GM18867 (cell line): ENCODE measurements at regions not wholly inside any gene's neighbourhood (a gene's known extent, or its start where the extent isn't known, plus 50 kb on each side); places are given as distances from the start of the nearest gene placed in this dataset.
A peak's percentile ranks its signal among the peaks of the same experiment; 100 is the strongest.

Source experiments
- ATAC-seq: cut with Tn5 transposase; IDR thresholded peaks from one replicate; pipeline ENCODE4 v1.9.1; 2021; ENCODE audit warnings: mild to moderate bottlenecking, moderate library complexity; ENCODE audit not compliant: unreplicated experiment

GRCh38 chr7:88515301-88515700 is 208.6 kb upstream of the STEAP4 start:
- ATAC-seq: no peak

- ATAC-seq: no peak
Measured at GRCh38 chr7:88509341-88509740, 202.6 kb upstream of the STEAP4 start.

- no peak for ATAC-seq
Measured at GRCh38 chr7:88500131-88500530, 193.4 kb upstream of the STEAP4 start.

- ATAC-seq: no peak
Measured at GRCh38 chr7:88495881-88496725, 189.4 kb upstream of the STEAP4 start.

- no peak for ATAC-seq
Measured at GRCh38 chr7:88492153-88492552, 185.5 kb upstream of the STEAP4 start.

- ATAC-seq: no peak
Measured at GRCh38 chr7:88490874-88491273, 184.2 kb upstream of the STEAP4 start.

- ATAC-seq: no peak
Measured at GRCh38 chr7:88490161-88490560, 183.5 kb upstream of the STEAP4 start.

- no peak for ATAC-seq
Measured at GRCh38 chr7:88485821-88486220, 179.1 kb upstream of the STEAP4 start.

GRCh38 chr7:88484551-88484950 is 177.9 kb upstream of the STEAP4 start:
- no peak for ATAC-seq

- ATAC-seq: no peak
Measured at GRCh38 chr7:88480896-88481295, 174.2 kb upstream of the STEAP4 start.

GRCh38 chr7:88480271-88480670 is 173.6 kb upstream of the STEAP4 start:
- no peak for ATAC-seq

- no peak for ATAC-seq
Measured at GRCh38 chr7:88477976-88478375, 171.3 kb upstream of the STEAP4 start.

GRCh38 chr7:88465600-88465999 is 158.9 kb upstream of the STEAP4 start:
- no peak for ATAC-seq

GRCh38 chr7:88462799-88463198 is 156.1 kb upstream of the STEAP4 start:
- no peak for ATAC-seq

GRCh38 chr7:88460650-88461049 is 154.0 kb upstream of the STEAP4 start:
- no peak for ATAC-seq

GRCh38 chr7:88458946-88459345 is 152.3 kb upstream of the STEAP4 start:
- no peak for ATAC-seq

GRCh38 chr7:88458279-88458678 is 151.6 kb upstream of the STEAP4 start:
- no peak for ATAC-seq

- no peak for ATAC-seq
Measured at GRCh38 chr7:88457320-88457719, 150.6 kb upstream of the STEAP4 start.

GRCh38 chr7:88456490-88456889 is 149.8 kb upstream of the STEAP4 start:
- ATAC-seq: no peak

- ATAC-seq: no peak
Measured at GRCh38 chr7:88455696-88456095, 149.0 kb upstream of the STEAP4 start.

- peak; percentile 64 for ATAC-seq
Measured at GRCh38 chr7:88452646-88453045, 146.0 kb upstream of the STEAP4 start.

GRCh38 chr7:88450874-88451273 is 144.2 kb upstream of the STEAP4 start:
- no peak for ATAC-seq

- ATAC-seq: no peak
Measured at GRCh38 chr7:88449410-88449809, 142.7 kb upstream of the STEAP4 start.
